ENCODE measurements at regions not wholly inside any gene's neighbourhood (a gene's known extent, or its start where the extent isn't known, plus 50 kb on each side); places are given as distances from the start of the nearest gene placed in this dataset.

GRCh38 chr20:19903168-19903811, 113.9 kb upstream of the NAA20 start:
- peak overlapping the region in 1 of 2 donors; percentile 50 for H3K27ac ChIP-seq (ENCODE audit: low read depth in 1 of 2, low read length in 1 of 2)
- peak; percentile 85 to 95 (median 93) for DNase-seq

DNA sequence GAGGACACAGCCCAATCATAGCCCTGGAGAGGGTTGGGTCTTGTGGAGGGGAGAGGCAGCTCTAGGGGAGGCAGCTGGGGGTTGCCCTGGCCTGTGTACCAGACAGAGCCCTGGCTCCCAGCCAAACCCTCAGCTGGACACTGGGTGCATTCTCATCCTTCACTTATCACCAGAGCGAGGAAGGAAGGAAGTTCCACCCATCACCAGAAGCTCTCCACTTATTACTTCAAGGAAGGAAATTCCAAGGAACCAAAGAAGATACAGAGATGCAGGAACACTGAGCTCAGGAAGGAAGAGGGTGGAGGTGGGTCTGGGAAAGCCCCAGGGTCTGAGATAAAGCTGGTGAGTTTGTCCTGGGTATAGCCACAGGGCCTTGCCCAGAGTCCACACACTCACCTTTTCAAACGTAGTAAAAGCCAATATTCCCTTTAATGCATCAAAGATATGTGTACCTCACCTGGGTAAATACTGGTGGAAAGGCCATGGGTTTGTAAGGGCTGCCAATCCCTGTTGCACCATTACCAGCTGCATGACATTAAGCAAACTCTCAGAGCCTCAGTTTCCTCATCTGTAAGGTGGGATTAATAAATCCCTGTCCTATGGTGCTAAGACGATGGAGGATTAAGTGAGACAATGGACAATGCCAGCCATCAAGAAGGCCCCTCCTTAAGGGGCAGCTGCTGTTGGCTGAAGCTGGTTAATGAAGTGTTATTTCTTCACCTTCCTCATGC, 109.7 kb upstream of the NAA20 start:
- Histone ChIP-seq H3K9ac (ENCODE audit: insufficient read depth in 1 of 2, low read length in 2 of 2) (no peak overlapping the region), H3K27me3 (ENCODE audit: control insufficient read depth in 3 of 3, insufficient read depth in 3 of 3, low read length in 2 of 3) (no peaks in the 10 kb centered on the region), H3K9me3 (ENCODE audit: control insufficient read depth in 4 of 4, insufficient read depth in 3 of 4, low read length in 3 of 4) (no peaks in the 10 kb centered on the region), H3K4me3 (no peak overlapping the region), H3K36me3 (ENCODE audit: control insufficient read depth in 4 of 4, insufficient read depth in 4 of 4, low read length in 4 of 4) (peaks cover 0 to 4% (median 0%) of the 10 kb centered on the region in 4 donors), H3K27ac (ENCODE audit: low read depth in 1 of 2, low read length in 1 of 2) (peak overlapping the region in 1 of 2 donors; percentile 20), H3K4me1 (ENCODE audit: control insufficient read depth in 5 of 5, insufficient read depth in 5 of 5, low read length in 5 of 5) (peaks cover 0 to 29% (median 3%) of the 10 kb centered on the region in 5 donors)
- ATAC-seq (ENCODE audit: insufficient read depth, low FRiP score) (no peak), DNase-seq (no peak)
- no peak for TF ChIP-seq CTCF (IDR thresholded peaks at IDR 0.05; ENCODE audit: control extremely low read depth, extremely low read depth)
- WGBS, 2 donors = 52 to 56% methylated on average over 3 of the region's 3 CpGs

More at GRCh38 chr20:19903168-19903811, 113.9 kb upstream of the NAA20 start:
- Histone ChIP-seq H3K4me1 (ENCODE audit: control insufficient read depth in 5 of 5, insufficient read depth in 5 of 5, low read length in 5 of 5) (peaks cover 0 to 20% (median 3%) of the 10 kb centered on the region in 5 donors), H3K4me3 (no peak overlapping the region), H3K9me3 (ENCODE audit: control insufficient read depth in 4 of 4, insufficient read depth in 3 of 4, low read length in 3 of 4) (peaks cover 0 to 14% (median 1%) of the 10 kb centered on the region in 4 donors), H3K9ac (ENCODE audit: insufficient read depth in 1 of 2, low read length in 2 of 2) (peak overlapping the region in 1 of 2 donors; percentile 9), H3K36me3 (ENCODE audit: control insufficient read depth in 4 of 4, insufficient read depth in 4 of 4, low read length in 4 of 4) (peaks cover 0 to 4% (median 3%) of the 10 kb centered on the region in 4 donors), H3K27me3 (ENCODE audit: control insufficient read depth in 3 of 3, insufficient read depth in 3 of 3, low read length in 2 of 3) (no peaks in the 10 kb centered on the region)
- no peak for TF ChIP-seq CTCF (IDR thresholded peaks at IDR 0.05; ENCODE audit: control extremely low read depth, extremely low read depth)
- WGBS, 2 donors = 15 to 32% methylated on average over 10 of the region's 10 CpGs
- ATAC-seq (ENCODE audit: insufficient read depth, low FRiP score) = no peak

DNA sequence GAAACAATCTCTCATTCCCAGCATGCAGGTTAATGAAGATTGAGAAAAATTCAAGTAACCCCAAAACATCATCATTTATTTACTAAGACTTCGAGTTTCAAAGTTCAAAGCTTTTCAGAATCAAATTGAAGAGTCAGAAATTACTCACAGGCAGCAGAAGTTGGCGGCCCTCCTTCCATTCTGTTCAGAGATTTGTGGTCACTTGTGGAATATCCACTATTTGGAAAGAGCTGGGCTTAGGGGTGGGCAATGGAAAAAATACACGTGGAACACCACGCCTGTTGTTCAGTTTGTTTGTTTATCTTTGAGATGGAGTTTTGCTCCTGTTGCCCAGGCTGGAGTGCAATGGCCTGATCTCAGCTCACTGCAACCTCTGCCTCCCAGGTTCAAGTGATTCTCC, 108.6 kb upstream of the NAA20 start:
- Histone ChIP-seq H3K9ac (ENCODE audit: insufficient read depth in 1 of 2, low read length in 2 of 2) (no peak overlapping the region), H3K27ac (ENCODE audit: low read depth in 1 of 2, low read length in 1 of 2) (no peak overlapping the region), H3K4me3 (no peak overlapping the region), H3K27me3 (ENCODE audit: control insufficient read depth in 3 of 3, insufficient read depth in 3 of 3, low read length in 2 of 3) (no peaks in the 10 kb centered on the region), H3K36me3 (ENCODE audit: control insufficient read depth in 4 of 4, insufficient read depth in 4 of 4, low read length in 4 of 4) (peaks cover 0 to 4% (median 0%) of the 10 kb centered on the region in 4 donors), H3K9me3 (ENCODE audit: control insufficient read depth in 4 of 4, insufficient read depth in 3 of 4, low read length in 3 of 4) (no peaks in the 10 kb centered on the region), H3K4me1 (ENCODE audit: control insufficient read depth in 5 of 5, insufficient read depth in 5 of 5, low read length in 5 of 5) (peaks cover 0 to 31% (median 0%) of the 10 kb centered on the region in 5 donors)
- DNase-seq (no peak), ATAC-seq (ENCODE audit: insufficient read depth, low FRiP score) (no peak)
- TF ChIP-seq CTCF (IDR thresholded peaks at IDR 0.05; ENCODE audit: control extremely low read depth, extremely low read depth) = no peak
- 74 to 82% methylated on average over 4 of the region's 4 CpGs for WGBS, 2 donors
